H1 (cell line): ENCODE measurements at regions not wholly inside any gene's neighbourhood (a gene's known extent, or its start where the extent isn't known, plus 50 kb on each side); places are given as distances from the start of the nearest gene placed in this dataset.

Experiments
- CTCF ChIA-PET: fragments of 300-600 bp; sonication (Branson Sonifier 250); formaldehyde crosslinking; loops from one replicate; lab custom pipeline; 2021; ENCODE audit not compliant: partially characterized antibody; lab: Charles Lee
- POLR2A ChIA-PET: fragments of 300-600 bp; sonication (Branson Sonifier 250); formaldehyde crosslinking; loops from one replicate; lab custom pipeline; 2021; ENCODE audit warnings: inconsistent platforms; ENCODE audit not compliant: partially characterized antibody; lab: Charles Lee
- DNase-seq, 2 experiments: peaks; one replicate each; pipeline versions ENCODE4 v3.0.0 to v3.0.0-alpha.2; 2010 to 2022; ENCODE audit warnings: low spot score in 2 of 2, low read depth in 1 of 2, mixed read lengths in 1 of 2
- FAIRE-seq: peaks from 2 replicates; lab custom pipeline; 2011; peaks lifted over from hg19 to GRCh38; lab: Jason Lieb, UNC
- H2AFZ ChIP-seq: 2 replicates; pipeline ENCODE4 v1.8.1; 2012; ENCODE audit warnings: low read length, inconsistent platforms
- H2AK5ac ChIP-seq: 2 replicates; pipeline ENCODE4 v1.6.1; 2013; ENCODE audit warnings: low read depth, low read length
- H2BK120ac ChIP-seq: replicated peaks from 2 replicates; pipeline ENCODE3; 2013; ENCODE audit warnings: low read depth, low read length, inconsistent platforms
- H2BK12ac ChIP-seq: 2 replicates; pipeline ENCODE4 v1.6.1; 2013; ENCODE audit warnings: low read depth, low read length
- H2BK15ac ChIP-seq: 2 replicates; pipeline ENCODE4 v1.6.1; 2013; ENCODE audit warnings: low read length
- H2BK20ac ChIP-seq: 2 replicates; pipeline ENCODE4 v1.6.1; 2013; ENCODE audit warnings: low read length
- H2BK5ac ChIP-seq: 2 replicates; pipeline ENCODE4 v1.6.1; 2013; ENCODE audit warnings: low read depth, low read length
- H3K14ac ChIP-seq: 2 replicates; pipeline ENCODE4 v1.6.1; 2013; ENCODE audit warnings: inconsistent platforms; ENCODE audit not compliant: insufficient read length
- H3K18ac ChIP-seq: 2 replicates; pipeline ENCODE4 v1.6.1; 2013; ENCODE audit warnings: low read length; ENCODE audit errors: extremely low read depth
- H3K23ac ChIP-seq: 2 replicates; pipeline ENCODE4 v1.6.1; 2013; ENCODE audit warnings: inconsistent platforms; ENCODE audit not compliant: insufficient read length
- H3K23me2 ChIP-seq: 2 replicates; pipeline ENCODE4 v1.6.1; 2013; ENCODE audit warnings: low read depth, low read length
- H3K27ac ChIP-seq: 2 replicates; pipeline ENCODE4 v1.6.1; 2011; ENCODE audit warnings: low read depth, low read length, inconsistent platforms
- H3K27me3 ChIP-seq, 4 experiments: replicated peaks in 1 of 4; 1 replicate in 1 of 4; 2 replicates in 3 of 4; pipeline versions ENCODE4 v1.6.1 to v1.8.1; 2011 to 2013; ENCODE audit warnings: low read length in 3 of 4, mild to moderate bottlenecking in 3 of 4, inconsistent platforms in 2 of 4, mixed read lengths in 2 of 4, moderate library complexity in 1 of 4; ENCODE audit not compliant: control insufficient read depth in 3 of 4, insufficient read depth in 3 of 4; ENCODE audit errors: extremely low read depth in 1 of 4
- H3K36me3 ChIP-seq, 4 experiments: 2 replicates each; pipeline versions ENCODE4 v1.6.1 to v1.8.1; 2011 to 2013; ENCODE audit warnings: mild to moderate bottlenecking in 4 of 4, low read length in 3 of 4, moderate library complexity in 2 of 4, control low read depth in 1 of 4, inconsistent platforms in 1 of 4; ENCODE audit not compliant: insufficient read depth in 4 of 4, control insufficient read depth in 2 of 4
- H3K4ac ChIP-seq: replicated peaks from 2 replicates; pipeline ENCODE3; 2013; ENCODE audit warnings: low read length, low read depth, mixed read lengths, inconsistent platforms; ENCODE audit not compliant: insufficient read length
- H3K4me1 ChIP-seq, 4 experiments: replicated peaks in 1 of 4; 1 replicate in 1 of 4; 2 replicates in 3 of 4; pipeline versions ENCODE4 v1.6.1 to v1.8.1; 2011 to 2013; ENCODE audit warnings: low read length in 3 of 4, inconsistent platforms in 2 of 4, mixed read lengths in 1 of 4; ENCODE audit not compliant: insufficient read depth in 4 of 4, control insufficient read depth in 3 of 4
- H3K4me2 ChIP-seq, 2 experiments: 2 replicates each; pipeline versions ENCODE4 v1.6.1 to v1.8.1; 2011 to 2013; ENCODE audit warnings: low read depth in 2 of 2, low read length in 2 of 2, control low read depth in 1 of 2, inconsistent platforms in 1 of 2, mild to moderate bottlenecking in 1 of 2; ENCODE audit not compliant: insufficient read depth in 1 of 2
- H3K4me3 ChIP-seq, 4 experiments: fragments of 200-600, 300-600 bp in 1 of 4; sonication (generic), shearing (Covaris generic), sonication (Bioruptor Twin) in 1 of 4; 2 replicates each; pipeline versions ENCODE4 v1.5.1 to v1.8.1; 2011 to 2016; ENCODE audit warnings: low read length in 4 of 4, low read depth in 3 of 4, control low read depth in 2 of 4, inconsistent platforms in 2 of 4, mild to moderate bottlenecking in 2 of 4, mixed read lengths in 1 of 4, moderate library complexity in 1 of 4; ENCODE audit not compliant: insufficient read depth in 2 of 4; ENCODE audit errors: extremely low read depth in 1 of 4
- H3K56ac ChIP-seq: replicated peaks from 2 replicates; pipeline ENCODE3; 2013; ENCODE audit warnings: low read depth, mild to moderate bottlenecking, mixed read lengths, low read length, inconsistent platforms; ENCODE audit not compliant: insufficient read length
- H3K79me1 ChIP-seq: 2 replicates; pipeline ENCODE4 v1.6.1; 2013; ENCODE audit warnings: low read depth, low read length, control low read depth
- H3K79me2 ChIP-seq, 2 experiments: 2 replicates each; pipeline versions ENCODE4 v1.6.1 to v1.8.1; 2012 to 2013; ENCODE audit warnings: low read length in 2 of 2, mild to moderate bottlenecking in 2 of 2, inconsistent platforms in 1 of 2; ENCODE audit not compliant: insufficient read depth in 2 of 2, control insufficient read depth in 1 of 2
- H3K9ac ChIP-seq, 4 experiments: replicated peaks in 1 of 4; 1 replicate in 1 of 4; 2 replicates in 3 of 4; pipeline versions ENCODE4 v1.6.1 to v1.8.1; 2011 to 2013; ENCODE audit warnings: low read depth in 3 of 4, low read length in 3 of 4, control low read depth in 2 of 4, mild to moderate bottlenecking in 2 of 4, moderate library complexity in 2 of 4, inconsistent platforms in 1 of 4; ENCODE audit errors: extremely low read depth in 1 of 4
- H3K9me3 ChIP-seq, 2 experiments: 2 replicates each; pipeline versions ENCODE4 v1.6.1 to v1.8.1; 2012 to 2013; ENCODE audit warnings: mild to moderate bottlenecking in 2 of 2, moderate library complexity in 2 of 2, control low read depth in 1 of 2, inconsistent platforms in 1 of 2, low read depth in 1 of 2, low read length in 1 of 2, mixed read lengths in 1 of 2; ENCODE audit not compliant: insufficient read depth in 2 of 2
- H4K20me1 ChIP-seq, 2 experiments: replicated peaks in 1 of 2; 2 replicates each; pipeline versions ENCODE3 to v1.8.1; 2011 to 2013; ENCODE audit warnings: inconsistent platforms in 2 of 2, low read length in 2 of 2, mild to moderate bottlenecking in 1 of 2; ENCODE audit not compliant: insufficient read depth in 2 of 2, control insufficient read depth in 1 of 2
- H4K5ac ChIP-seq: 2 replicates; pipeline ENCODE4 v1.6.1; 2013; ENCODE audit warnings: low read length, low read depth, mixed read lengths, inconsistent platforms; ENCODE audit not compliant: insufficient read length
- H4K8ac ChIP-seq: 2 replicates; pipeline ENCODE4 v1.8.0; 2013; ENCODE audit warnings: mild to moderate bottlenecking, moderate library complexity, low read length, inconsistent platforms; ENCODE audit not compliant: insufficient read depth; ENCODE audit errors: extremely low read depth
- H4K91ac ChIP-seq: replicated peaks from 2 replicates; pipeline ENCODE3; 2013; ENCODE audit warnings: low read length, mixed read lengths, inconsistent platforms; ENCODE audit not compliant: insufficient read length
- CREB1 ChIP-seq: IDR thresholded peaks from 2 replicates; pipeline ENCODE4 v1.6.1; 2012; ENCODE audit warnings: inconsistent platforms
- GTF2F1 ChIP-seq: IDR thresholded peaks from 2 replicates; pipeline ENCODE4 v1.6.1; 2012; ENCODE audit warnings: low read depth, low read length, improper control_type of control experiment, borderline replicate concordance
- HDAC2 ChIP-seq, 2 experiments: fragments of 300-600 bp in 1 of 2; sonication (generic) in 1 of 2; IDR thresholded peaks; 2 replicates each; pipeline ENCODE4 v1.6.1; 2011 to 2012; ENCODE audit warnings: low read depth in 2 of 2, low read length in 2 of 2, mild to moderate bottlenecking in 2 of 2, moderate library complexity in 2 of 2, borderline replicate concordance in 1 of 2, inconsistent platforms in 1 of 2
- JUN ChIP-seq: IDR thresholded peaks from 2 replicates; pipeline ENCODE4 v1.6.1; 2011; ENCODE audit warnings: low read depth, mild to moderate bottlenecking, improper control_type of control experiment, low read length
- KDM4A ChIP-seq: IDR thresholded peaks from one replicate; pipeline ENCODE4 v1.7.1; 2012; ENCODE audit warnings: low read depth, mild to moderate bottlenecking, moderate library complexity, low read length, inconsistent platforms; ENCODE audit not compliant: severe bottlenecking
- MAX ChIP-seq: IDR thresholded peaks from 2 replicates; pipeline ENCODE4 v1.6.1; 2012; ENCODE audit warnings: inconsistent platforms
- PHF8 ChIP-seq: fragments of 200-600 bp; sonication (generic); conservative IDR thresholded peaks from 2 replicates; pipeline ENCODE4 v1.7.1; 2012; ENCODE audit warnings: low read depth, mild to moderate bottlenecking, inconsistent platforms, low read length, moderate library complexity
- POU5F1 ChIP-seq: IDR thresholded peaks from 2 replicates; pipeline ENCODE4 v1.6.1; 2011; ENCODE audit warnings: low read depth, mild to moderate bottlenecking, low read length, moderate library complexity
- RAD21 ChIP-seq, 2 experiments: IDR thresholded peaks in 1 of 2; conservative IDR thresholded peaks in 1 of 2; 2 replicates each; pipeline ENCODE4 v1.6.1; 2011; ENCODE audit warnings: low read depth in 2 of 2, low read length in 2 of 2, improper control_type of control experiment in 1 of 2, inconsistent platforms in 1 of 2, mild to moderate bottlenecking in 1 of 2, moderate library complexity in 1 of 2
- RNF2 ChIP-seq: fragments of 200-900, 300-1000 bp; sonication (generic); IDR thresholded peaks from 2 replicates; pipeline ENCODE4 v1.7.1; 2016; ENCODE audit warnings: borderline replicate concordance, low read depth, mild to moderate bottlenecking, antibody characterized with exemption, low read length; ENCODE audit not compliant: poor library complexity, severe bottlenecking; ENCODE audit errors: missing control alignments
- RXRA ChIP-seq: IDR thresholded peaks from 2 replicates; pipeline ENCODE4 v1.6.1; 2011; ENCODE audit warnings: low read depth, mild to moderate bottlenecking, low read length, moderate library complexity; ENCODE audit not compliant: insufficient read depth
- SAP30 ChIP-seq: fragments of 300-600 bp; sonication (generic); IDR thresholded peaks from 2 replicates; pipeline ENCODE4 v1.7.1; 2012; ENCODE audit warnings: low read length, moderate library complexity, mild to moderate bottlenecking, inconsistent platforms; ENCODE audit not compliant: insufficient read depth, insufficient replicate concordance
- SRF ChIP-seq: IDR thresholded peaks from 2 replicates; pipeline ENCODE4 v1.6.1; 2011; ENCODE audit warnings: mild to moderate bottlenecking, low read depth, low read length, moderate library complexity

GRCh38 chr3:55164191-55164590 is 236.3 kb upstream of the LRTM1 start:
- Histone ChIP-seq H3K27me3 (no peaks in the 10 kb centered on the region), H3K4me1 (no peaks in the 10 kb centered on the region), H2BK15ac (no peak overlapping the region), H2BK5ac (no peak overlapping the region; the same call in 1 of the 2 replicates), H2BK12ac (no peak overlapping the region), H3K23me2 (no peaks in the 10 kb centered on the region; the same call in 1 of the 2 replicates), H3K79me1 (no peaks in the 10 kb centered on the region), H3K23ac (no peak overlapping the region), H2AFZ (no peak overlapping the region), H3K9ac (no peak overlapping the region), H3K18ac (no peak overlapping the region), H3K27ac (no peak overlapping the region), H2AK5ac (no peak overlapping the region), H3K56ac (no peak overlapping the region), H4K91ac (no peak overlapping the region), H3K79me2 (no peaks in the 10 kb centered on the region), H4K5ac (no peak overlapping the region), H3K4me3 (no peak overlapping the region), H4K8ac (no peak overlapping the region), H3K14ac (no peak overlapping the region), H3K36me3 (no peaks in the 10 kb centered on the region), H3K4ac (no peak overlapping the region), H3K4me2 (no peak overlapping the region), H3K9me3 (no peaks in the 10 kb centered on the region), H2BK120ac (no peak overlapping the region), H2BK20ac (no peak overlapping the region), H4K20me1 (no peaks in the 10 kb centered on the region)
- POLR2A ChIA-PET: no interaction called here
- DNase-seq: no peak
- CTCF ChIA-PET: no interaction called here
- no peak for FAIRE-seq
- TF ChIP-seq RXRA (no peak), SRF (no peak), MAX (no peak), HDAC2 (IDR thresholded peaks at IDR 0.05; ENCODE audit: borderline replicate concordance in 1 of 2, low read depth in 2 of 2, low read length in 2 of 2) (no peak), GTF2F1 (no peak), PHF8 (no peak), KDM4A (no peak), RAD21 (IDR thresholded peaks at IDR 0.05 in 1 of 2, conservative IDR thresholded peaks at IDR 0.05 in 1 of 2; ENCODE audit: low read depth in 2 of 2, low read length in 2 of 2) (no peak), POU5F1 (no peak), SAP30 (no peak), CREB1 (no peak), RNF2 (no peak), JUN (no peak)
